HL-60 (cell line): ENCODE measurements at regions not wholly inside any gene's neighbourhood (a gene's known extent, or its start where the extent isn't known, plus 50 kb on each side); places are given as distances from the start of the nearest gene placed in this dataset.

Source experiments
- DNase-seq, 2 experiments: peaks; one replicate each; pipeline ENCODE4 v3.0.0-alpha.2; 2010 to 2020; ENCODE audit warnings: low read depth in 1 of 2, low spot score in 1 of 2
- H3K27ac ChIP-seq: fragments of 250-450 bp; sonication (Bioruptor Pico); replicated peaks from 2 replicates; pipeline ENCODE4 v1.5.1; 2020; ENCODE audit warnings: mild to moderate bottlenecking, moderate library complexity
- H3K27me3 ChIP-seq: fragments of 250-450 bp; sonication (Bioruptor Pico); 2 replicates; pipeline ENCODE4 v1.5.1; 2021; ENCODE audit warnings: mild to moderate bottlenecking, moderate library complexity; ENCODE audit not compliant: insufficient read depth, poor library complexity, severe bottlenecking
- H3K4me3 ChIP-seq: replicated peaks from 2 replicates; pipeline ENCODE4 v1.5.1; 2011; ENCODE audit warnings: mild to moderate bottlenecking, control low read depth, low read length; ENCODE audit not compliant: insufficient read depth
- GABPA ChIP-seq: IDR thresholded peaks from 2 replicates; pipeline ENCODE4 v1.6.1; 2012; ENCODE audit warnings: low read depth
- POLR2AphosphoS5 ChIP-seq: IDR thresholded peaks from 2 replicates; pipeline ENCODE4 v1.6.1; 2012; ENCODE audit warnings: low read depth
- SPI1 ChIP-seq: IDR thresholded peaks from 2 replicates; pipeline ENCODE4 v1.6.1; 2012; ENCODE audit warnings: low read depth, mild to moderate bottlenecking, borderline replicate concordance
- TF ChIP-seq, protein P1 (sequence below): IDR thresholded peaks from 2 replicates; pipeline ENCODE4 v1.6.1; 2012; ENCODE audit warnings: low read depth; ENCODE audit not compliant: insufficient replicate concordance
- TF ChIP-seq, protein P2 (sequence below): IDR thresholded peaks from one replicate; pipeline ENCODE4 v1.5.1; 2011; ENCODE audit warnings: low read length, control low read depth, inconsistent platforms; ENCODE audit not compliant: insufficient read depth

DNA sequence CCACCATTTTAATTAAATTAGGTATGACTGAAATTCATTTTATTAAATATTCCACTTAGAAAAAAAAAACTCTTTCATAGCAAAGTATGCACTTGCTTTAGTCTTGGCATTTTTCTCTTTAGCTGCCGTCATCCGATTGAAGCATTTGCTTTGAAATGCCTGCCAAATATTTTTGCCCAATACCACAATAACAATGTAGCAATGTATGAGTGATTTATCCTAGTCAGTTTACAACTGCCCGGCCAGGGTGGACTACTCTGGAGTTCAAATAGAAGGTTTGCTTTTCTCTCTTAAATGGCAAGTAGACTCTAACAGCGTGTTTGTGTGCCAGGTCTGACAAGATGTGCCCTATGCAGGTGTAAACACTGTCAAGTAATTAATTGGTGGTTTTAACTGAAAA is 675.3 kb upstream of the SGCG start:
- Histone ChIP-seq H3K27ac (no peak overlapping the region), H3K4me3 (no peak overlapping the region), H3K27me3 (no peaks in the 10 kb centered on the region)
- TF ChIP-seq GABPA: no peak
- DNase-seq: no peak

DNA sequence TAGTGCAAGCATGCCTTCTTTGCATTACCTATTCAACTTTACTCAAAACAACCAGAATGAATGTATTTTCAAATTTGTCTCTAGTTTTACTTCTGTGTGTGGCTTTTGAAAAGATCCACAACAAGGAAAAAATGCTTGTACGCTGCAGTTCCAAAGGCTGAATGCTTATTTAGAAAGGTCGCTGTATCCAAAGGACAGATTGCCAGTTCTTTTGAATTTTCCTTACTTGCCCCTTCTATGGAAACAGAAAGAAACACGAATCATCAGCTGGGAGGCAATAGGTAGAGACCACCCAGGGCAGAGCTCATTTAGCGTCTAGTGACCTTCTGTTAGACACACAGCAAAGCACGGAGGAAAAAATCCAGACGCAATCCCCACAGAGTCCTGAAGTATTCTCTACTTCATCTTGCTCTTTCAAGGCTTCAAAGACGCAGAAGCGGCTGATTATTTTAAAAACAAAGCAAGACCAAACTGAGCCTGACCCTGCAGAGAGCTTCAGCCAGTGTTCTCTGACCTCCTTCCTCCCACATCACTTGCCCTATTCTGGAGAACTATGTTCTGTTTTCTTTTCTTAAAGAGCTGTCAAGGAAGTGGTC is 674.6 kb upstream of the SGCG start:
- Histone ChIP-seq H3K27ac (no peak overlapping the region), H3K4me3 (no peak overlapping the region), H3K27me3 (no peaks in the 10 kb centered on the region)
- TF ChIP-seq, protein P1, sequence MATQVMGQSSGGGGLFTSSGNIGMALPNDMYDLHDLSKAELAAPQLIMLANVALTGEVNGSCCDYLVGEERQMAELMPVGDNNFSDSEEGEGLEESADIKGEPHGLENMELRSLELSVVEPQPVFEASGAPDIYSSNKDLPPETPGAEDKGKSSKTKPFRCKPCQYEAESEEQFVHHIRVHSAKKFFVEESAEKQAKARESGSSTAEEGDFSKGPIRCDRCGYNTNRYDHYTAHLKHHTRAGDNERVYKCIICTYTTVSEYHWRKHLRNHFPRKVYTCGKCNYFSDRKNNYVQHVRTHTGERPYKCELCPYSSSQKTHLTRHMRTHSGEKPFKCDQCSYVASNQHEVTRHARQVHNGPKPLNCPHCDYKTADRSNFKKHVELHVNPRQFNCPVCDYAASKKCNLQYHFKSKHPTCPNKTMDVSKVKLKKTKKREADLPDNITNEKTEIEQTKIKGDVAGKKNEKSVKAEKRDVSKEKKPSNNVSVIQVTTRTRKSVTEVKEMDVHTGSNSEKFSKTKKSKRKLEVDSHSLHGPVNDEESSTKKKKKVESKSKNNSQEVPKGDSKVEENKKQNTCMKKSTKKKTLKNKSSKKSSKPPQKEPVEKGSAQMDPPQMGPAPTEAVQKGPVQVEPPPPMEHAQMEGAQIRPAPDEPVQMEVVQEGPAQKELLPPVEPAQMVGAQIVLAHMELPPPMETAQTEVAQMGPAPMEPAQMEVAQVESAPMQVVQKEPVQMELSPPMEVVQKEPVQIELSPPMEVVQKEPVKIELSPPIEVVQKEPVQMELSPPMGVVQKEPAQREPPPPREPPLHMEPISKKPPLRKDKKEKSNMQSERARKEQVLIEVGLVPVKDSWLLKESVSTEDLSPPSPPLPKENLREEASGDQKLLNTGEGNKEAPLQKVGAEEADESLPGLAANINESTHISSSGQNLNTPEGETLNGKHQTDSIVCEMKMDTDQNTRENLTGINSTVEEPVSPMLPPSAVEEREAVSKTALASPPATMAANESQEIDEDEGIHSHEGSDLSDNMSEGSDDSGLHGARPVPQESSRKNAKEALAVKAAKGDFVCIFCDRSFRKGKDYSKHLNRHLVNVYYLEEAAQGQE: no peak
- TF ChIP-seq GABPA (no peak), POLR2AphosphoS5 (no peak), SPI1 (no peak)
- TF ChIP-seq, protein P2, sequence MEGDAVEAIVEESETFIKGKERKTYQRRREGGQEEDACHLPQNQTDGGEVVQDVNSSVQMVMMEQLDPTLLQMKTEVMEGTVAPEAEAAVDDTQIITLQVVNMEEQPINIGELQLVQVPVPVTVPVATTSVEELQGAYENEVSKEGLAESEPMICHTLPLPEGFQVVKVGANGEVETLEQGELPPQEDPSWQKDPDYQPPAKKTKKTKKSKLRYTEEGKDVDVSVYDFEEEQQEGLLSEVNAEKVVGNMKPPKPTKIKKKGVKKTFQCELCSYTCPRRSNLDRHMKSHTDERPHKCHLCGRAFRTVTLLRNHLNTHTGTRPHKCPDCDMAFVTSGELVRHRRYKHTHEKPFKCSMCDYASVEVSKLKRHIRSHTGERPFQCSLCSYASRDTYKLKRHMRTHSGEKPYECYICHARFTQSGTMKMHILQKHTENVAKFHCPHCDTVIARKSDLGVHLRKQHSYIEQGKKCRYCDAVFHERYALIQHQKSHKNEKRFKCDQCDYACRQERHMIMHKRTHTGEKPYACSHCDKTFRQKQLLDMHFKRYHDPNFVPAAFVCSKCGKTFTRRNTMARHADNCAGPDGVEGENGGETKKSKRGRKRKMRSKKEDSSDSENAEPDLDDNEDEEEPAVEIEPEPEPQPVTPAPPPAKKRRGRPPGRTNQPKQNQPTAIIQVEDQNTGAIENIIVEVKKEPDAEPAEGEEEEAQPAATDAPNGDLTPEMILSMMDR: no peak
- no peak for DNase-seq

DNA sequence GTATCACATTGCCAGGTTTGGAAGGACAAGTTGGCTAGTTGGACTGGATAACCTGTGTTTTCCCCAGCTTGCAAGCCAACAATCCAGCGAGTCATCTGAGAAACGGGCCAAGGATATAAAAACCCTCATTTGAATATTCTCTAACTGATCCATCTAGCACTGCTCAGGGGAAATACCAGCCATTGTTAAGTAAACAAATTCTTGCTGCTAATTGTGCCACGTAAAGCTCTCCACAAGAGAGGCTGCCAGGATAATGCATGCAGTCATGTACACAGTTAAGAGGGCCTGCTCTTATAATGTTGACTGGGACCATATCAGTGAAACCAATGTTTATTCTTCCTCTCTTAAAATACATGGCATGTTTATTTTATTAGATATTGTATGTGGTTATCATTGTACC is 663.2 kb upstream of the SGCG start:
- no peak for TF ChIP-seq POLR2AphosphoS5
- no peak for TF ChIP-seq SPI1
- TF ChIP-seq, protein P1: no peak
- TF ChIP-seq, protein P2: no peak
- no peak for TF ChIP-seq GABPA
- no peak overlapping the region for H3K27ac ChIP-seq
- DNase-seq: no peak

DNA sequence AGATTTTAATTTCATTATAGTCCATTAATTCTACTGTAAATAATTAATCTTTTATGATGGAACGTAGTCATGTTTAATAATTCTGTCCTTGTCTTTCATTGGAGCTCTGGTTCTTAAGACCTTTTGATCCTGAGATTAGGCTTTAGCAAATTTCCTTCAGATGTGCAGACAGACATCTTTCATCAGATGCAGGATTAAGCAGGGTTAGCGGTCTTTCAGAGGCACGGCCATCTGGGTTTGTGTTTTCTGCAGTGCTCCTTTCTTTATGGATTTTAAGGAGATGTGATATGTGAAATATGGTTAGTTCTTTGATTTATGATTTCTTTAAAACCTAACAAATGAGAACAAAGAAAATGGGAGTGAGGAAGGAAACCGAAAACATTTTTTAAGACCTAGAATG is 643.9 kb upstream of the SGCG start:
- H3K4me3 ChIP-seq: no peak overlapping the region
- TF ChIP-seq SPI1 (no peak), POLR2AphosphoS5 (no peak), GABPA (no peak)
- TF ChIP-seq, protein P2: no peak
- TF ChIP-seq, protein P1: no peak
- H3K27me3 ChIP-seq: no peaks in the 10 kb centered on the region
- H3K27ac ChIP-seq: no peak overlapping the region
- no peak for DNase-seq

More for the DNA sequence above, 663.2 kb upstream of the SGCG start:
- Histone ChIP-seq H3K27me3 (no peaks in the 10 kb centered on the region), H3K4me3 (no peak overlapping the region)
